HG02798 (cell line): ENCODE measurements at regions not wholly inside any gene's neighbourhood (a gene's known extent, or its start where the extent isn't known, plus 50 kb on each side); places are given as distances from the start of the nearest gene placed in this dataset.

Source experiments
- ATAC-seq: cut with Tn5 transposase; IDR thresholded peaks from one replicate; pipeline ENCODE4 v1.9.1; 2021; ENCODE audit warnings: mild to moderate bottlenecking; ENCODE audit not compliant: unreplicated experiment, poor library complexity

- ATAC-seq = no peak
Observed at GRCh38 chr2:133716166-133716565, 147.9 kb upstream of the NCKAP5 start.

- no peak for ATAC-seq
Observed at GRCh38 chr2:133717497-133717896, 149.2 kb upstream of the NCKAP5 start.

GRCh38 chr2:133718688-133719201 is 150.5 kb upstream of the NCKAP5 start:
- no peak for ATAC-seq

- ATAC-seq = no peak
Observed at GRCh38 chr2:133720429-133720828, 152.2 kb upstream of the NCKAP5 start.

GRCh38 chr2:133721118-133721517 is 152.9 kb upstream of the NCKAP5 start:
- no peak for ATAC-seq

GRCh38 chr2:133723133-133723532 is 154.9 kb upstream of the NCKAP5 start:
- no peak for ATAC-seq

GRCh38 chr2:133726973-133727372 is 158.7 kb upstream of the NCKAP5 start:
- ATAC-seq = no peak

- ATAC-seq = no peak
Observed at GRCh38 chr2:133732059-133732458, 163.8 kb upstream of the NCKAP5 start.

- ATAC-seq = no peak
Observed at GRCh38 chr2:133732982-133733900, 165.0 kb upstream of the NCKAP5 start.

- no peak for ATAC-seq
Observed at GRCh38 chr2:133733901-133734255, 165.6 kb upstream of the NCKAP5 start.

GRCh38 chr2:133734716-133735495 is 166.6 kb upstream of the NCKAP5 start:
- ATAC-seq = no peak

GRCh38 chr2:133736674-133737073 is 168.4 kb upstream of the NCKAP5 start:
- ATAC-seq = no peak

- no peak for ATAC-seq
Observed at GRCh38 chr2:133737242-133737993, 169.2 kb upstream of the NCKAP5 start.

- no peak for ATAC-seq
Observed at GRCh38 chr2:133739039-133739438, 170.8 kb upstream of the NCKAP5 start.

- ATAC-seq = no peak
Observed at GRCh38 chr2:133740500-133740899, 172.2 kb upstream of the NCKAP5 start.

GRCh38 chr2:133748007-133748700 is 179.9 kb upstream of the NCKAP5 start:
- no peak for ATAC-seq

GRCh38 chr2:133753665-133754064 is 185.4 kb upstream of the NCKAP5 start:
- no peak for ATAC-seq

GRCh38 chr2:133755480-133756300 is 187.4 kb upstream of the NCKAP5 start:
- ATAC-seq = no peak

- ATAC-seq = no peak
Observed at GRCh38 chr2:133756833-133757232, 188.6 kb upstream of the NCKAP5 start.
